Activated CD8-positive, alpha-beta T cell treated with anti-CD3 and anti-CD28 coated beads, Interleukin-2, amount 10 ng/mL, durations not matched to agents 7 days and 5 days (primary cell): ENCODE measurements at regions not wholly inside any gene's neighbourhood (a gene's known extent, or its start where the extent isn't known, plus 50 kb on each side); places are given as distances from the start of the nearest gene placed in this dataset.

Experiments
- ATAC-seq: fragments of 150-1000 bp; cut with Tn5 transposase; one replicate; pipeline ENCODE4 v1.10.0; 2021; ENCODE audit warnings: moderate library complexity
- CTCF ChIA-PET: fragments of 350-600 bp; sonication (Branson Sonifier 250); formaldehyde crosslinking; loops from one replicate; lab custom pipeline; 2021; ENCODE audit warnings: antibody characterized with exemption; lab: Charles Lee
- POLR2A ChIA-PET: fragments of 350-600 bp; sonication (Branson Sonifier 250); formaldehyde crosslinking; loops from one replicate; lab custom pipeline; 2021; ENCODE audit warnings: antibody characterized with exemption; lab: Charles Lee
- DNase-seq: peaks from one replicate; pipeline ENCODE4 v3.0.0-alpha.2; 2020
- H3K27ac Mint-ChIP-seq: one replicate; pipeline ENCODE4 v1.8.0; 2021; ENCODE audit warnings: mild to moderate bottlenecking, mixed read lengths
- H3K27me3 Mint-ChIP-seq: one replicate; pipeline ENCODE4 v1.8.0; 2021; ENCODE audit warnings: low read depth, mixed read lengths
- H3K36me3 Mint-ChIP-seq: one replicate; pipeline ENCODE4 v1.8.0; 2021; ENCODE audit warnings: low read depth, mixed read lengths
- H3K4me1 Mint-ChIP-seq: one replicate; pipeline ENCODE4 v1.8.0; 2021; ENCODE audit warnings: low read depth, mixed read lengths
- H3K4me3 Mint-ChIP-seq: one replicate; pipeline ENCODE4 v1.8.0; 2021; ENCODE audit warnings: mild to moderate bottlenecking, mixed read lengths
- H3K9me3 Mint-ChIP-seq: one replicate; pipeline ENCODE4 v1.8.0; 2022; ENCODE audit warnings: mixed read lengths; ENCODE audit not compliant: insufficient read depth

GRCh38 chr5:133683646-133684596 lies 71.6 kb upstream of the FSTL4 start:
- Mint-ChIP-seq H3K27me3 (peaks cover 14% of the 10 kb centered on the region), H3K4me3 (no peak overlapping the region), H3K4me1 (peaks cover 4% of the 10 kb centered on the region), H3K9me3 (no peaks in the 10 kb centered on the region), H3K36me3 (no peaks in the 10 kb centered on the region), H3K27ac (no peak overlapping the region)
- ATAC-seq (no peak), DNase-seq (no peak)
- CTCF ChIA-PET = no interaction called here
- POLR2A ChIA-PET = no interaction called here

- no peak overlapping the region for H3K4me3 Mint-ChIP-seq
- H3K36me3 Mint-ChIP-seq = no peaks in the 10 kb centered on the region
- ChIA-PET CTCF (interaction anchor here (1.2 kb wide), 1 partner anchor 129 kb away, joined by 3 read pairs; no protein-coding TSS in a partner anchor), POLR2A (no interaction called here)
- H3K4me1 Mint-ChIP-seq = peaks cover 4% of the 10 kb centered on the region
- no peak overlapping the region for H3K27ac Mint-ChIP-seq
- no peak for DNase-seq
- no peaks in the 10 kb centered on the region for H3K9me3 Mint-ChIP-seq
- ATAC-seq = no peak
- peaks cover 20% of the 10 kb centered on the region for H3K27me3 Mint-ChIP-seq
These were observed 70.1 kb upstream of the FSTL4 start for GRCh38 chr5:133682451-133682850.

- H3K4me1 Mint-ChIP-seq = peaks cover 4% of the 10 kb centered on the region
- H3K4me3 Mint-ChIP-seq = no peak overlapping the region
- H3K9me3 Mint-ChIP-seq = no peaks in the 10 kb centered on the region
- POLR2A ChIA-PET = no interaction called here
- CTCF ChIA-PET = interaction anchor here (1.2 kb wide), 1 partner anchor 129 kb away, joined by 3 read pairs; no protein-coding TSS in a partner anchor
- no peaks in the 10 kb centered on the region for H3K36me3 Mint-ChIP-seq
- peaks cover 17% of the 10 kb centered on the region for H3K27me3 Mint-ChIP-seq
- ATAC-seq = no peak
- H3K27ac Mint-ChIP-seq = no peak overlapping the region
- DNase-seq = no peak
These were observed 69.6 kb upstream of the FSTL4 start for GRCh38 chr5:133681896-133682295.

GRCh38 chr5:133680830-133681565 lies 68.7 kb upstream of the FSTL4 start:
- Mint-ChIP-seq H3K36me3 (no peaks in the 10 kb centered on the region), H3K27me3 (peaks cover 14% of the 10 kb centered on the region), H3K4me1 (peaks cover 4% of the 10 kb centered on the region), H3K4me3 (no peak overlapping the region), H3K27ac (no peak overlapping the region), H3K9me3 (no peaks in the 10 kb centered on the region)
- ATAC-seq = no peak
- CTCF ChIA-PET = interaction anchor here (1.2 kb wide), 1 partner anchor 128 kb away, joined by 3 read pairs; no protein-coding TSS in a partner anchor
- DNase-seq = no peak
- POLR2A ChIA-PET = no interaction called here

GRCh38 chr5:133679534-133679933 lies 67.2 kb upstream of the FSTL4 start:
- no peak overlapping the region for H3K27ac Mint-ChIP-seq
- H3K27me3 Mint-ChIP-seq = peaks cover 13% of the 10 kb centered on the region
- H3K9me3 Mint-ChIP-seq = no peaks in the 10 kb centered on the region
- ATAC-seq = no peak
- DNase-seq = no peak
- H3K4me1 Mint-ChIP-seq = peaks cover 4% of the 10 kb centered on the region
- CTCF ChIA-PET = no interaction called here
- POLR2A ChIA-PET = no interaction called here
- no peak overlapping the region for H3K4me3 Mint-ChIP-seq
- H3K36me3 Mint-ChIP-seq = no peaks in the 10 kb centered on the region

- Mint-ChIP-seq H3K27ac (no peak overlapping the region), H3K4me3 (no peak overlapping the region), H3K9me3 (no peaks in the 10 kb centered on the region), H3K27me3 (peaks cover 26% of the 10 kb centered on the region), H3K4me1 (no peaks in the 10 kb centered on the region), H3K36me3 (no peaks in the 10 kb centered on the region)
- DNase-seq (peak; percentile 8), ATAC-seq (no peak)
- CTCF ChIA-PET = no interaction called here
- POLR2A ChIA-PET = no interaction called here
These were observed 63.2 kb upstream of the FSTL4 start for GRCh38 chr5:133675376-133676154.

- DNase-seq (no peak), ATAC-seq (no peak)
- H3K27ac Mint-ChIP-seq = no peak overlapping the region
- no peaks in the 10 kb centered on the region for H3K9me3 Mint-ChIP-seq
- H3K4me1 Mint-ChIP-seq = no peaks in the 10 kb centered on the region
- no peaks in the 10 kb centered on the region for H3K36me3 Mint-ChIP-seq
- ChIA-PET POLR2A (no interaction called here), CTCF (no interaction called here)
- H3K4me3 Mint-ChIP-seq = no peak overlapping the region
- H3K27me3 Mint-ChIP-seq = peaks cover 27% of the 10 kb centered on the region
These were observed 58.0 kb upstream of the FSTL4 start for GRCh38 chr5:133670336-133670735.

- Mint-ChIP-seq H3K9me3 (no peaks in the 10 kb centered on the region), H3K4me3 (no peak overlapping the region), H3K27ac (no peak overlapping the region), H3K4me1 (no peaks in the 10 kb centered on the region), H3K36me3 (no peaks in the 10 kb centered on the region), H3K27me3 (peaks cover 27% of the 10 kb centered on the region)
- no peak for ATAC-seq
- no peak for DNase-seq
- POLR2A ChIA-PET = no interaction called here
- CTCF ChIA-PET = no interaction called here
These were observed 57.1 kb upstream of the FSTL4 start for GRCh38 chr5:133669472-133669871.

- no peak overlapping the region for H3K27ac Mint-ChIP-seq
- no peak for ATAC-seq
- CTCF ChIA-PET = no interaction called here
These were observed 56.1 kb upstream of the FSTL4 start for GRCh38 chr5:133668458-133668857.

GRCh38 chr5:133667217-133667616 lies 54.9 kb upstream of the FSTL4 start:
- Mint-ChIP-seq H3K27me3 (peaks cover 19% of the 10 kb centered on the region), H3K4me1 (no peaks in the 10 kb centered on the region), H3K4me3 (no peak overlapping the region), H3K36me3 (no peaks in the 10 kb centered on the region), H3K27ac (no peak overlapping the region), H3K9me3 (no peaks in the 10 kb centered on the region)
- ChIA-PET CTCF (no interaction called here), POLR2A (no interaction called here)
- ATAC-seq (no peak), DNase-seq (peak; percentile 13)

More at GRCh38 chr5:133668458-133668857, 56.1 kb upstream of the FSTL4 start:
- Mint-ChIP-seq H3K9me3 (no peaks in the 10 kb centered on the region), H3K4me1 (no peaks in the 10 kb centered on the region), H3K27me3 (peaks cover 23% of the 10 kb centered on the region), H3K4me3 (no peak overlapping the region), H3K36me3 (no peaks in the 10 kb centered on the region)
- DNase-seq = peak; percentile 7
- POLR2A ChIA-PET = no interaction called here

GRCh38 chr5:133665571-133665970 lies 53.2 kb upstream of the FSTL4 start:
- DNase-seq (no peak), ATAC-seq (no peak)
- CTCF ChIA-PET = no interaction called here
- Mint-ChIP-seq H3K9me3 (no peaks in the 10 kb centered on the region), H3K27ac (no peak overlapping the region), H3K4me1 (no peaks in the 10 kb centered on the region), H3K36me3 (no peaks in the 10 kb centered on the region), H3K27me3 (peaks cover 15% of the 10 kb centered on the region), H3K4me3 (no peak overlapping the region)
- POLR2A ChIA-PET = no interaction called here
